Activated T-helper 1 cell treated with anti-CD3 and anti-CD28 coated beads, Interleukin-12 subunit alpha, Interleukin-12 subunit beta, Interleukin-2, Interleukin-4 antibody, amounts not matched to agents 30 ng/mL and 10 ng/mL and 1 ng/mL, durations not matched to agents 14 hours and 24 hours and 36 hours (primary cell): ENCODE measurements at regions not wholly inside any gene's neighbourhood (a gene's known extent, or its start where the extent isn't known, plus 50 kb on each side); places are given as distances from the start of the nearest gene placed in this dataset.

ENCODE experiments used
- DNase-seq: peaks from one replicate; pipeline ENCODE4 v3.0.0; 2021; ENCODE audit warnings: low spot score
- H3K27ac Mint-ChIP-seq: one replicate; pipeline ENCODE4 v1.8.0; 2021; ENCODE audit warnings: mild to moderate bottlenecking, mixed read lengths
- H3K27me3 Mint-ChIP-seq: one replicate; pipeline ENCODE4 v1.8.0; 2022; ENCODE audit warnings: mild to moderate bottlenecking, moderate library complexity, mixed read lengths; ENCODE audit not compliant: insufficient read depth
- H3K36me3 Mint-ChIP-seq: one replicate; pipeline ENCODE4 v1.8.0; 2021; ENCODE audit warnings: low read depth, mixed read lengths
- H3K4me1 Mint-ChIP-seq: one replicate; pipeline ENCODE4 v1.8.0; 2021; ENCODE audit warnings: low read depth, mixed read lengths
- H3K4me3 Mint-ChIP-seq: one replicate; pipeline ENCODE4 v1.8.0; 2021; ENCODE audit warnings: mild to moderate bottlenecking, moderate library complexity, mixed read lengths
- H3K9me3 Mint-ChIP-seq: one replicate; pipeline ENCODE4 v1.8.0; 2021; ENCODE audit warnings: mixed read lengths
- intact Hi-C: fragments of 100-400 bp; cut with micrococcal nuclease; formaldehyde crosslinking; loops from one replicate; pipeline ENCODE4 v1.15.1; 2024

DNA sequence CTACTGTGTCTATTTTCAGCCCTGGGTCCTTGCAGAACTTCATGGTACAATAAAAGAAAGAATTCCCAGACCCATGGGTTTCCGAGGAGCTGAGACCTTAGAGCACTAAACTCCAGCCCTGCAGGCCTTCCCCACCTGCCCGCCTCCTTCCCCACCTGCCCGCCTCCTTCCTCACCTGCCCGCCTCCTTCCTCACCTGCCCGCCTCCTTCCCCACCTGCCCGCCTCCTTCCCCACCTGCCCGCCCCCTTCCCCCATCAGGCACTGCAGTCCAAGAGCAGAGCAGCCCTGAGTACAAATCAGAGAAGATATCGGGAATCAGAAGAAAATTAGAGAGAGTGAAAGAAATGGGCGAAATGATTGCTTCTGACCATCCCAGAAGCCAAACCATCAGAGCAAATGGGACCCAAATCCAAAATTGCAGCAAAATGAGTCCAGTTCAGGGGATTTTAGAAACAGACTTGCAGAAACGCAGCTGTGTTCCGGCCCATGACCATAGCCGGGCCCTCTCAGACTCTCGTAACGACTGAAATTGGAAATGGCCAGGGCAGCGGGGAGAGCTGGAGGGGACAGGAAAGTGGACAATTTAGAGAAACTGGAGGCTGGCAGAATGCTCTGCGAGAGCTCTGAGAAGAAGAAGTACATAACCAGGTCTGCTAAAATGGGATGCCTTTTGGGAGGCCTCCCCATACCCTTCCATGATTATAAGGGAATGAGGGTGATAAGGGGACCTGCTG lies 568.4 kb downstream of the TCERG1L start:
- Mint-ChIP-seq H3K4me1 (no peaks in the 10 kb centered on the region), H3K27me3 (no peaks in the 10 kb centered on the region), H3K9me3 (peaks cover under 1% of the 10 kb centered on the region), H3K4me3 (no peak overlapping the region), H3K36me3 (no peaks in the 10 kb centered on the region), H3K27ac (no peak overlapping the region)
- DNase-seq = no peak
- intact Hi-C loops = no loop called here

DNA sequence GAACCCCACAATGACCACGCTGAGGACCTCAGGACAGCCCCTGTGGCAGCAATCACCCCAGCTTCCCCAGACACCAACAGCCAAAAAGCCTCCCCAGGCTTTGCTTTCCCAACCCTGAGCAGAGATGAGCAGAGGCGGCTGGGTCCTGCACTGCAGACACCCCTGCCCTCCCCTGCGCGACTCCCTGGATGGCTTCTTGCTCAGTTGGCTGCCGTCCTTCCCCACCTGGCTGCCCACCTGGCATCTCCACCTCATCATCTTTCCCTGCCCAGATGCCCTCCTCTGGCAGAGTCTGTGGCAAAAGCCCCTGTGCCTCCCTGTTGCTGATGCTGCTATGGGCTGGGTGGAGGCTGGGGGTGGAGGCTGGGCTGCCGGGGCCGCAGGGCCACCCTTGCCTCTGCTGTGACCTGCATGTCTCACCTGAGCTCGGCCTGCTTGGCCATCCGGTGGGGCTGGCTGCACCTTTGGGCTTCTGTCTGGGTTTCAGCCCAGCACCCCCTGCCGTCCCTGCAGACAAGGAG lies 567.7 kb downstream of the TCERG1L start:
- H3K4me3 Mint-ChIP-seq = no peak overlapping the region
- no peaks in the 10 kb centered on the region for H3K36me3 Mint-ChIP-seq
- H3K27me3 Mint-ChIP-seq = no peaks in the 10 kb centered on the region
- no peak for DNase-seq
- H3K27ac Mint-ChIP-seq = no peak overlapping the region
- no peaks in the 10 kb centered on the region for H3K4me1 Mint-ChIP-seq
- no peaks in the 10 kb centered on the region for H3K9me3 Mint-ChIP-seq
- intact Hi-C loops = no loop called here

DNA sequence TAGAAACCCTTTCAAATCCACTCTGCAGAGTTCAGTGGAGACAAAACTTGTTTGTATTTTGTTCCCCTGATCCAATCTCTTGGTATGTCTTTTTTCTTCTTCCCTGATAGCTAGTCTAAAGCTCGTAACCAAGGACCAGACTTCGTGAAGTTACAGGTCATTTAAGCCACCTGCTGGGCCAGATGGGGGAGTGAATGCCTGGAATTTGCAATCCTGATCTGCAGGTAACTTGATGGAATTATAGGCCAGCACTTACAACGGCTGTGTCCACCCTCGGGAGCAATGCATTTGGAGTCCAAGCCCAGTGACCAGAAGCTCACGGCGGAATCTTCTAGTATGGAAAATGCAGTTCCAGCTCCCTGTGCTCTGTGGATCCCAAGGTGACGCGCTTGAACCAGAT lies 566.9 kb downstream of the TCERG1L start:
- H3K9me3 Mint-ChIP-seq = no peaks in the 10 kb centered on the region
- DNase-seq = no peak
- H3K27me3 Mint-ChIP-seq = no peaks in the 10 kb centered on the region
- intact Hi-C loops = no loop called here
- H3K36me3 Mint-ChIP-seq = no peaks in the 10 kb centered on the region
- H3K4me1 Mint-ChIP-seq = no peaks in the 10 kb centered on the region
- H3K27ac Mint-ChIP-seq = no peak overlapping the region
- no peak overlapping the region for H3K4me3 Mint-ChIP-seq

DNA sequence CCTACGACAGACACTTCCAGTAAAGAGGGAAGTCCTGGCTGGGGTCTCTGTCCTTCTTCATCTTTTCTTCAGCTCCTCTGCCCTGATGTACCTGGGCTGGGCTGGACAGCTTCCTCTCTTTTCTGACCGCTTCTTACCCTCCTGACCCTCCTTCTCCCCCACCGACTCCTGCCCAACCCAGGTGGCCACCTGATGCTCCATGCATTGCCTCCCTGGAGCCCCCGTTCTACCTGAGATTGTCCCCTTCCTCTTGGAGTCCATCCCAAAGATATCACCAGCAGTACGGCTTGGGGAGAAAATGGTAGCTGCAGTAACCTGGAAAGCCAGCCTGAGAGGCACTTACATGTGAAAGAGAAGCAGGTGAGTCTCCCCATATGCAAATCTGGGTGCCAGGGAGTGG lies 566.3 kb downstream of the TCERG1L start:
- intact Hi-C loops = no loop called here
- Mint-ChIP-seq H3K27ac (no peak overlapping the region), H3K36me3 (no peaks in the 10 kb centered on the region), H3K4me3 (no peak overlapping the region), H3K27me3 (no peaks in the 10 kb centered on the region), H3K4me1 (no peaks in the 10 kb centered on the region), H3K9me3 (no peaks in the 10 kb centered on the region)
- DNase-seq = no peak

DNA sequence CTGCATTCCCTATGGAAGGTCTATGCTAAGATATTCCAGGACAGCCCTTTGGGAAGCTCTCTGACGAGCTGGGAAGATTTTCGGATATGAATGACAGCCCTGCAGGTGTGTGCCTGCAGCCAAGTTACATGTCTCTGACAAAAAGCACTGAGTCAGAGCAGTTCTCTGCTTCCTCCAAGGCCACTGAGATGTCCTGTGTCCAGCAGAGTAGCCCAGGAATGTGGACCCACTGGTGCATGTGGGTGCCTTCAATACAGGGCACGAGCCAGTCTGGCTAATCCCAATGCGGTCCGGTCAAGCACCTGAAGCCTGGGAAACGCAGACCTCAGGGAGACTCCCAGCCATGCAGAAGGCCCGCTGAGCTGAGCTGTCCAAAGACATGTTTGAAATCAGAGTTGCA lies 565.7 kb downstream of the TCERG1L start:
- Mint-ChIP-seq H3K27ac (no peak overlapping the region), H3K36me3 (no peaks in the 10 kb centered on the region), H3K9me3 (no peaks in the 10 kb centered on the region), H3K27me3 (no peaks in the 10 kb centered on the region), H3K4me1 (no peaks in the 10 kb centered on the region), H3K4me3 (no peak overlapping the region)
- no peak for DNase-seq
- intact Hi-C loops = no loop called here

DNA sequence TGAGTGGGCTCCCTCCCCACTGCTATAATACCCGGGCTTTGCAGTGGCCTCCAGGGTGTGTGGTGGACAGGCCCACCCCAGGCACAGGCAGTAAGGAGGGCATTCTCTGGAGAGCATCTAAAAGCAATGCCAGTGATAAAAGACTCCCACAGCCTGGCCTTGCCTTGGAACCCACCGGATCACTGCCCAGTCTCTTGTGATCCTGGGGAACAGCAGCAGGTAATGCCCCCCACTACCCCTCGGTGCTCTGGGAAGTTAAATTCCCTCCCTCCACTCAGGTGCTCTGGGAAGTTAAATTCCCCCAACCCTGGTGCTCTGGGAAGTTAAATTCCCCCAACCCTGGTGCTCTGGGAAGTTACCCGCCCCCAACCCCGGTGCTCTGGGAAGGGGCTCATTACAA lies 565.2 kb downstream of the TCERG1L start:
- Mint-ChIP-seq H3K4me1 (no peaks in the 10 kb centered on the region), H3K27ac (no peak overlapping the region), H3K9me3 (no peaks in the 10 kb centered on the region), H3K4me3 (no peak overlapping the region), H3K36me3 (no peaks in the 10 kb centered on the region), H3K27me3 (no peaks in the 10 kb centered on the region)
- intact Hi-C loops = no loop called here
- no peak for DNase-seq

DNA sequence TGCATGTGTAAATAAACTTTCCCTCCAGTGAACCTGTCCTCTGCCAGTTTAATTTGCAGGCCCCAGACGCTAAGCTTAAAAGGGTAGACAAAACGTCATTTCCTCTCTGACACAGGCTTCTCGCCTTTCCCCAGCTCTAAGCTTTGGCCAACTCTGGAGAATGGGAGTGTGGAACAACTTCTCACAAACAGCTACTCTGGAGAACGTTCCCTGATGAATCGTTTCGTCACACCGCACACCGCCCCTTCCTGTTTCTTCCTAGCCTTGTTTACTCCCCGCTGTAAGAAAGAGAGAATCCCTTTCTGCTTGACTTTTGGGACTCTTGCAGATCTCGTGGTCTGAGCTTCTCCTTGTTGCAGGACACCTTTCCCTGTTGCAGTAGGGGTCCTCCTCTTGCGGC lies 564.2 kb downstream of the TCERG1L start:
- Mint-ChIP-seq H3K27ac (no peak overlapping the region), H3K27me3 (no peaks in the 10 kb centered on the region), H3K4me3 (no peak overlapping the region), H3K4me1 (no peaks in the 10 kb centered on the region), H3K36me3 (no peaks in the 10 kb centered on the region), H3K9me3 (no peaks in the 10 kb centered on the region)
- intact Hi-C loops = no loop called here
- DNase-seq = no peak

DNA sequence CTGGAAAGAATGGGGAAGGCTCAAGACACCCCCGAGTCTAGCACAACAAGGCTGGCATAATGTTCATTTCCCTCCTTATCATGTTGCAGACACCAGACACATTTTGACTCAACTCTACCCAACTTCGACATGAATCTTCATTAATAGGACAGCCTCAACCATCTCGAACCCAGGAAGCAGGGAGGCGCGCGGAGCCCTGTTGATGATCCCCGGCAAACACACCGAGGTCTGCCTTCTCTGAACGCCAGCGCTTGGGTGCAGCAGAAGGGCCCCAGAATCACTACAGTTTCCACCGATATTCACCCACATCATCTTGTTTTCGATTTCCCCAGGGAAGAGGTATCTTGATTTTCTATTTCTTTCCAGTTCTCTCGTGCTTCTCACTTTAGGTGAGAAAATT lies 563.6 kb downstream of the TCERG1L start:
- intact Hi-C loops = no loop called here
- no peaks in the 10 kb centered on the region for H3K36me3 Mint-ChIP-seq

DNA sequence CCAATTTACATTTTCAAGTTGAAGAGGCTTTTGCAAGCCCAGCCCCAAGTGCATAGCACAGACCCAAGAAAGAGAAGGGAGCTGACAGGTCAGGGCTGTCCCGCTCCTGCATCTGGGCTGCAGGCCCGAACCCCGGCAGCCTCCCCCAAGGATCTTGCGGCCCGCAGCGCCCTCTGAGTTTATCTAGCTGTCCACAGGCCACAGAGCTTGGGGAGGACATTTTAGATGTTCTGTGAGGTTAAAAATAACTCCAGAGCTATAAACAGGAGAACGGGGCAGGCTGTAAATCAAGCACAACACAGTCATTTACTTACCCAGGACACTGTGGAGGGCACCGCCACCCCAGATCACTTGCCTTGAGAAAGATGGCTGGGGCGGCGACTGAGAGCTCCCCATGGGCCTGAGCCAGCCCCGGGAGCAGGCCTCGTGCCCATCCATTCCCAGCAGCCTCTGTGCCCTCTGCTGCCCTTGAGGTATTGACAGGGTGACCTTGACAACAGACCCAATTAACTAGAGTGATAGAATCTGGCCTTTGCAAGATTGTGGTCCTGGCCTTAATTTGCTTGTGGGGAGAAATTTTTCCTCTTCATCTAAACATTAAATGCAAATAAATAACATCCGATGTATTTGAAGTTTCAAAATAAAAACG lies 563.0 kb downstream of the TCERG1L start:
- H3K4me3 Mint-ChIP-seq = no peak overlapping the region
- no peaks in the 10 kb centered on the region for H3K4me1 Mint-ChIP-seq
- no peak overlapping the region for H3K27ac Mint-ChIP-seq
- DNase-seq = no peak
- H3K9me3 Mint-ChIP-seq = no peaks in the 10 kb centered on the region
- intact Hi-C loops = no loop called here
- no peaks in the 10 kb centered on the region for H3K36me3 Mint-ChIP-seq
- no peaks in the 10 kb centered on the region for H3K27me3 Mint-ChIP-seq

More for the DNA sequence above, 563.6 kb downstream of the TCERG1L start:
- H3K4me3 Mint-ChIP-seq = no peak overlapping the region
- no peak for DNase-seq
- no peaks in the 10 kb centered on the region for H3K4me1 Mint-ChIP-seq
- no peak overlapping the region for H3K27ac Mint-ChIP-seq
- H3K9me3 Mint-ChIP-seq = no peaks in the 10 kb centered on the region
- H3K27me3 Mint-ChIP-seq = no peaks in the 10 kb centered on the region

DNA sequence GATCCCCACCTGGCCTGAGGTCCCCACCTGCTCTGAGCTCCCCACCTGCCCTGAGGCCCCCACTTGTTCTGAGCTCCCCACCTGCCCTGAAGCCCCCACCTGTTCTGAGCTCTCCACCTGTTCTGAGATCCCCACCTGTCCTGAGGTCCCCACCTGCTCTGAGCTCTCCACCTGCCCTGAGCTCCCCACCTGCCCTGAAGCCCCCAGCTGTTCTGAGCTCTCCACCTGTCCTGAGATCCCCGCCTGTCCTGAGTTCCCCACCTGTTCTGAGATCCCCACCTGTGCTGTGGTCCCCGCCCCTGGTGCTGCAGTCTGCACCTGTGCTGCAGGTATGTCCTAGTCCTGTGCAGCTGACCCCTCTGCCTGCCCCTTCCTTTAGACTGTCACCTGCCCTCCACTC lies 561.6 kb downstream of the TCERG1L start:
- DNase-seq = no peak
- no peaks in the 10 kb centered on the region for H3K9me3 Mint-ChIP-seq
- no peaks in the 10 kb centered on the region for H3K27me3 Mint-ChIP-seq
- intact Hi-C loops = no loop called here
- no peaks in the 10 kb centered on the region for H3K4me1 Mint-ChIP-seq
- H3K27ac Mint-ChIP-seq = no peak overlapping the region
- H3K4me3 Mint-ChIP-seq = no peak overlapping the region
- H3K36me3 Mint-ChIP-seq = no peaks in the 10 kb centered on the region

DNA sequence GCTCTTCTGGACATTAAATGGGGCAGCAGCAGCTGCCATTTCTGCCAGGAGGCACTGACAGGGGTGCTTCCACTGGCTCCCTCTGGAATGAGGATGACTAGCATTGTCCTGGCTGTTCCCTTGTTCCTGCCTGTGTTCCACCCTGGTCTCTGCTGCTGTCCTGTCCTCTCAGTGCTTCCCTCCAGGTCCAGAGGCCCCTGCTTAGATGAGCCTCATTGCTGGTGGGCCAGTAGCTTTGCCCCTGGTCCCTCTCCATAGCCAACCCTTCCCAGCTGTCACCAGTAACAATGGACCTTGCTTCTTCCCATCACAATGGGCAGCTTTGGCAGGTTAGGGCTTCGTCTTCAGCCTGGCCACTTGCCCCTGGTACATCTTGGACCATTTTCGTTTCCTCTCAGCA lies 561.1 kb downstream of the TCERG1L start:
- H3K9me3 Mint-ChIP-seq = no peaks in the 10 kb centered on the region
- no peaks in the 10 kb centered on the region for H3K36me3 Mint-ChIP-seq
- H3K4me3 Mint-ChIP-seq = no peak overlapping the region
- H3K27ac Mint-ChIP-seq = no peak overlapping the region
- DNase-seq = no peak
- H3K27me3 Mint-ChIP-seq = no peaks in the 10 kb centered on the region
- intact Hi-C loops = no loop called here
- H3K4me1 Mint-ChIP-seq = no peaks in the 10 kb centered on the region

DNA sequence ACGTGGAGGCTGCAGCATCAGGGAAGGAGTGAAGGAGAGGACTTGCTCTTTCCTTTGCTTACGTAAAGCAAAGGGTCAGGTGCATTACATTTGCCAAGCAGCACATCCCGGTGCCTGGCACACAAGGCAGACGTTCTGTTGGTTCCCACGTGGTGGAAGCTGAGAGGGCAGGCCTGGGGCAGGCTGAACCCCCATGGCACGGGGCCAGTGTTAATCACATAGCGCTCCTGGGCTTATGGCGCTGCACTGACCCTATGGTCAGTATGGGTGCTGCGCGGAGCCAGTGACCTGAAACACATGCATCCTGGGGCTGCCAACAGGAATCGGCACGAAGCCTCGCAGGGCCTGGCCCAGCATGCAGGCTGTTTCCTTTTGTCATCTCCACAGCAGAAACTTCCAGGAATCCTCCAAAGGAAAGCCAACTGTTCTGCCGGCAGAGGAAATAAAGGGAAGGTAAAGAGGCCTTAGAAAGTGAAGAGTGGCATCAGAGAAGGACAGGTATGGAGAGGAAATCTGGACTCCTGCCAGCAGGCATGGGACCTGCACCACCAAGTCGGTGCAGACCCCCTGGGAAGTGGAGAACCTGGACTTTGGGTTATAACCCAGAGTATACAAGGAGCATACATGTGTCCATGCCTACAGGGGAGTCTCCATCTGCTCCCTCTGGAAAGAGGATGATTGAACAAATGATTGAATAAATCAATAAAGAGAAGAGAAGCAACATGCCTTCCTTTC lies 560.2 kb downstream of the TCERG1L start:
- no peaks in the 10 kb centered on the region for H3K27me3 Mint-ChIP-seq
- H3K9me3 Mint-ChIP-seq = no peaks in the 10 kb centered on the region
- intact Hi-C loops = no loop called here
- H3K4me1 Mint-ChIP-seq = no peaks in the 10 kb centered on the region
- no peak overlapping the region for H3K27ac Mint-ChIP-seq
- H3K4me3 Mint-ChIP-seq = no peak overlapping the region
- no peaks in the 10 kb centered on the region for H3K36me3 Mint-ChIP-seq
- no peak for DNase-seq

DNA sequence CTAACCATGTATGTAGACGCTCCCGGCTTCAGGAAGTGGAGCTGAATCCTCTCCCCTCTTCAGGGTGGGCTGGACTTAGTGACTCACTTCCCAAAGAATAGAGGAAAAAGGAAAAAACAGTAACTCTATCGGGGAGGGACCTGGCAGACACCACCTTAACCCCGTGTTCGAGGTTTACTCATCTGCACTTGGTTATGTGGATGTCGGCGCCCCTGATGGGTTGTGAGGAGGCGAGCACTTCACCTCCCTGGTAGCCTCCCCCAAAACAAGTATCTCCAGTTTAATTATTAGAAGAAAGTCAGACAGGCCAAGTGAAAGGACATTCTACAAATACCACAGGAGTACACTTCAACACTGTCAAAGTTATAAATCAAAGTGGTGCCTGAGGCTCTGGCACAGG lies 559.7 kb downstream of the TCERG1L start:
- Mint-ChIP-seq H3K36me3 (no peaks in the 10 kb centered on the region), H3K27ac (no peak overlapping the region), H3K27me3 (no peaks in the 10 kb centered on the region), H3K4me1 (no peaks in the 10 kb centered on the region), H3K4me3 (no peak overlapping the region), H3K9me3 (no peaks in the 10 kb centered on the region)
- intact Hi-C loops = no loop called here
- no peak for DNase-seq
